ENCODE measurements at regions not wholly inside any gene's neighbourhood (a gene's known extent, or its start where the extent isn't known, plus 50 kb on each side); places are given as distances from the start of the nearest gene placed in this dataset.
"Not testable (repeated sequence)": the region's sequence is repeated elsewhere in the genome, so short reads cannot be mapped to it uniquely, and the experiment has no call there.

DNA sequence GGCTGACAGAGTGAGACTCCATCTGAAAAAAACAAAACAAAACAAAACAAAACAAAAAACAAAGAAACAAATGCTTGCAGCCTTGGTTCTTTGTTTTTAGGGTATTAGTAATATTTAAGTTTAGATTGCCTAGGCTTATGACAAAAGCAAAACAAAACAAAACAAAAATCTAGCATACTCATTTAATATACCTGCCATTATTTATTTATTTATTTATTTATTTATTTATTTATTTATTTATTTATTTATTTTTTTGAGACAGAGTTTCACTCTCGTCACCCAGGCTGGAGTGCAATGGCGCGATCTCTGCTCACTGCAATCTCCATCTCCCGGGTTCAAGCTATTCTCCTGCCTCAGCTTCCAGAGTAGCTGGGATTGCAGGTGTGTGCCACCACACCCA is 179.7 kb upstream of the COL3A1 start:
- H3K27ac ChIP-seq (ENCODE audit: low read depth, low read length); H3K36me3 ChIP-seq (ENCODE audit: insufficient read depth, low read length); H3K27me3 ChIP-seq (ENCODE audit: control insufficient read depth in 1 of 2, insufficient read depth in 2 of 2, low read length in 2 of 2); H3K4me3 ChIP-seq (ENCODE audit: low read depth in 1 of 2, low read length in 2 of 2); H3K9ac ChIP-seq (ENCODE audit: low read length); H3K9me3 ChIP-seq (ENCODE audit: low read length): not testable (repeated sequence)
- H3K4me1 ChIP-seq (ENCODE audit: insufficient read depth, low read length) = peaks cover 12% of the 10 kb centered on the region

DNA sequence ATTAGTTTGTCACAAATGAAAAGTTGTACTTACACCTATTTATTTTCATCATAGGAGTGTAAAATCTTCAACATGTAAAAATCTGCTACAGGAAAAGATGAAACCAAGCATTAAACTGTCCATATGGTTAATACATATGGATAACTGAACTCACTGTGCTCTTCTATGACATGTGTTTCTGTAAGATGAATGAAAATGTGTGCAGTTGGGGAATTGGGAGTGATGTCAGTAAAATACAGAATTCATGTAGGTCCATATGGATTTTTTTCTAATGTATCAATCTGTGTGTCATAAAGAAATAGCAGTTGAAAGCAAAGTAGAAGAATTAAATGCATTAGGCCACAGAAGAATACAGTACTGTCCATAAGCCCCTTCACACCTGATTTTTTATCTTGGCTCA is 178.4 kb upstream of the COL3A1 start:
- Histone ChIP-seq H3K4me3 (ENCODE audit: low read depth in 1 of 2, low read length in 2 of 2) (no peak overlapping the region), H3K9me3 (ENCODE audit: low read length) (no peaks in the 10 kb centered on the region), H3K9ac (ENCODE audit: low read length) (no peak overlapping the region), H3K27ac (ENCODE audit: low read depth, low read length) (no peak overlapping the region), H3K4me1 (ENCODE audit: insufficient read depth, low read length) (peaks cover 3% of the 10 kb centered on the region), H3K36me3 (ENCODE audit: insufficient read depth, low read length) (no peaks in the 10 kb centered on the region), H3K27me3 (ENCODE audit: control insufficient read depth in 1 of 2, insufficient read depth in 2 of 2, low read length in 2 of 2) (no peaks in the 10 kb centered on the region)

DNA sequence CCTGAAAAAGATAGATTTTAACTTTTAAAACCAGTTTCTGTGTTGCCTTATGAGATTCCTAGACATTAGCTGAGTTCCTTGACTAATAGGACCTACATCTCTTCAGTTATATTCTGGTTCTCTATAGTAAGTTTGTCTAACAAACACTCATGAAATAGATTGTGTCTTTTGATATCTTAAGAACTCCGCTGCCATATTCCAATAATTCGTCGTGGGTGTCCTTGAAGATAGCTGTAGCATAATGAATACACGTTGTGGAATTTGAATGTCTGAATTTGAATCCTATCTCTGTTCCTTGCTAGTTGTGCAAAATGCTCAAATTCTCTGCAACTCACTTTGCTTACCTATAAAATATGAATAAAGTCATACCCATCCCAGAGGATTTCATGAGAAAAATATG is 176.8 kb upstream of the COL3A1 start:
- Histone ChIP-seq H3K27ac (ENCODE audit: low read depth, low read length) (no peak overlapping the region), H3K4me3 (ENCODE audit: low read depth in 1 of 2, low read length in 2 of 2) (no peak overlapping the region), H3K4me1 (ENCODE audit: insufficient read depth, low read length) (peaks cover 3% of the 10 kb centered on the region), H3K27me3 (ENCODE audit: control insufficient read depth in 1 of 2, insufficient read depth in 2 of 2, low read length in 2 of 2) (no peaks in the 10 kb centered on the region), H3K36me3 (ENCODE audit: insufficient read depth, low read length) (no peaks in the 10 kb centered on the region), H3K9me3 (ENCODE audit: low read length) (no peaks in the 10 kb centered on the region), H3K9ac (ENCODE audit: low read length) (no peak overlapping the region)

DNA sequence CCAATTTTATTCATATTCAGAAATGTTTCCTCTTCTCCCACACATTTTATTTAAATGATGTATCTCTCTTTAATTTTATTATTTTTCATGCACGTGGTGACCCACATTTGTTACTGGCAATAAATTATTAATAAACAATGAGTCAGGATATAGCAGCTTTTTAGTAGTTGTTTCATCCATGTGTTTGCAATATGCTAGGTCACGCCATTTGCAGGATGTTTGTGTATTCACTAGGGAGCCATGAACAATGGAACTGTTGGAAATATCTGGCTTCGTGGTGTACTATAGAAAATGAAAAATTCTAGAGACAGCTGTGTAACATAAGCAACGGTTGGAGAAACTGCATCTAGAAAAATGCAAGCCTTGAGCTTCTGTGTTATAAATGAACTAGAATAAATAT is 176.0 kb upstream of the COL3A1 start:
- Histone ChIP-seq H3K4me3 (ENCODE audit: low read depth in 1 of 2, low read length in 2 of 2) (no peak overlapping the region), H3K27ac (ENCODE audit: low read depth, low read length) (no peak overlapping the region), H3K27me3 (ENCODE audit: control insufficient read depth in 1 of 2, insufficient read depth in 2 of 2, low read length in 2 of 2) (no peaks in the 10 kb centered on the region), H3K36me3 (ENCODE audit: insufficient read depth, low read length) (no peaks in the 10 kb centered on the region), H3K4me1 (ENCODE audit: insufficient read depth, low read length) (peaks cover 3% of the 10 kb centered on the region), H3K9ac (ENCODE audit: low read length) (no peak overlapping the region), H3K9me3 (ENCODE audit: low read length) (no peaks in the 10 kb centered on the region)

DNA sequence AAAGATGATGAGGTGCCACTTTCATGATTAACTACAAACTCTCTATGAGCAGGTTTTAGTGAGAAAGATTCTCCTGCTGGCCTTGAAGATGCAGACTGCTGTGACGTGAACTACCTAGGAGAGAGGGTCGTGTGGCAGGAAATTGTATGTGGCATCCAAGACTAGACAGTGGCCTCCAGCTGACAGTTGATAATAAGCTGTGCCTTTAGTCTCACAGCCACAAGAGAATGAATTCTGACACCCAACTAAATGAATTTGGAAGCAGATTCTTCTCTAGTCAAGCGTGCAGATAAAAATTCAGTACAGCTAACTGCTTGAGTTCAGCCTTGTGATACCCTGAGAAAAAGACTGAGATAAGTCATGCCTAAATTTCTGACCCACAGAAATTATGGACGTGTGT is 169.0 kb upstream of the COL3A1 start:
- Histone ChIP-seq H3K27me3 (ENCODE audit: control insufficient read depth in 1 of 2, insufficient read depth in 2 of 2, low read length in 2 of 2) (no peaks in the 10 kb centered on the region), H3K36me3 (ENCODE audit: insufficient read depth, low read length) (no peaks in the 10 kb centered on the region), H3K4me3 (ENCODE audit: low read depth in 1 of 2, low read length in 2 of 2) (no peak overlapping the region), H3K4me1 (ENCODE audit: insufficient read depth, low read length) (no peaks in the 10 kb centered on the region), H3K9ac (ENCODE audit: low read length) (no peak overlapping the region), H3K9me3 (ENCODE audit: low read length) (no peaks in the 10 kb centered on the region), H3K27ac (ENCODE audit: low read depth, low read length) (no peak overlapping the region)

DNA sequence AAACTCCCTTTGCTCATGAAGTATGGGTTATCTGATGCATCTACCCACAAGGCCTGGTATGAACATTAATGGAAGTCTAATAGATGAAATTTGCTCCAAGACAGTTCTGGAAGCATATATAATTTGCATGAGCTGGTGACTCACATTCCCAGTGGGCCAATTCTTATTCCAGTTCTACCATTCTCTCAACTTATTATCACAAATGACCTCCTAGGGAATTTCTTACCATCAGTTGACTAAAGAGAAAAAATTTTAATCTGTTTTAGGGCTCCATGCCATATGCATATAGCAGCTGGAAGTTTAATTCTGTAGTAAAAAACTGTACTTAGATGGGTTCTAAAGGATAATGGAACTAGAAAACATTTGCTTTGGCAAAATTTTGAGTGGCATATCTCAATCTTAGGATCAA is 165.2 kb upstream of the COL3A1 start:
- H3K27ac ChIP-seq (ENCODE audit: low read depth, low read length) = no peak overlapping the region
- H3K36me3 ChIP-seq (ENCODE audit: insufficient read depth, low read length) = no peaks in the 10 kb centered on the region
- H3K9ac ChIP-seq (ENCODE audit: low read length) = no peak overlapping the region
- no peak overlapping the region for H3K4me3 ChIP-seq (ENCODE audit: low read depth in 1 of 2, low read length in 2 of 2)
- H3K4me1 ChIP-seq (ENCODE audit: insufficient read depth, low read length) = peaks cover 2% of the 10 kb centered on the region
- no peaks in the 10 kb centered on the region for H3K27me3 ChIP-seq (ENCODE audit: control insufficient read depth in 1 of 2, insufficient read depth in 2 of 2, low read length in 2 of 2)
- no peaks in the 10 kb centered on the region for H3K9me3 ChIP-seq (ENCODE audit: low read length)

DNA sequence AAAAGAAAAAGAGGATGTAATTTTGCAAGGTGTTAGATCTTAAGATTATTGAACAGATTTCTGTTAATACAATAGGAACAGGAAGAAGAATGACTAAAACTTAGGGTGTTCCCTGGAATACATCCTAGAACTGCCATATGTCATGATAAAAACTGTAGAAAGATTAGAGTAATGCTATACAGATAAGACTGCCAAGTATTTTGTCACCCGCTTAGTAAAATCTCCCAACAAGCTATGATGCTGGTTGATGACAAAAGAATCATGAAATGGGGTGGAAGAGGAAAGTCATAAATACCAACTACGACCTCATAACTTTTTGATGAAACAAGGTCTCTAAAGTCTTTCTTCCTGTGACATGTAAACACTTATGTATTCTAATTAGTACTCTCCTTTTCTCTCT is 163.6 kb upstream of the COL3A1 start:
- Histone ChIP-seq H3K4me1 (ENCODE audit: insufficient read depth, low read length) (peaks cover 4% of the 10 kb centered on the region), H3K27me3 (ENCODE audit: control insufficient read depth in 1 of 2, insufficient read depth in 2 of 2, low read length in 2 of 2) (no peaks in the 10 kb centered on the region), H3K27ac (ENCODE audit: low read depth, low read length) (no peak overlapping the region), H3K36me3 (ENCODE audit: insufficient read depth, low read length) (no peaks in the 10 kb centered on the region), H3K4me3 (ENCODE audit: low read depth in 1 of 2, low read length in 2 of 2) (no peak overlapping the region), H3K9ac (ENCODE audit: low read length) (no peak overlapping the region), H3K9me3 (ENCODE audit: low read length) (no peaks in the 10 kb centered on the region)

DNA sequence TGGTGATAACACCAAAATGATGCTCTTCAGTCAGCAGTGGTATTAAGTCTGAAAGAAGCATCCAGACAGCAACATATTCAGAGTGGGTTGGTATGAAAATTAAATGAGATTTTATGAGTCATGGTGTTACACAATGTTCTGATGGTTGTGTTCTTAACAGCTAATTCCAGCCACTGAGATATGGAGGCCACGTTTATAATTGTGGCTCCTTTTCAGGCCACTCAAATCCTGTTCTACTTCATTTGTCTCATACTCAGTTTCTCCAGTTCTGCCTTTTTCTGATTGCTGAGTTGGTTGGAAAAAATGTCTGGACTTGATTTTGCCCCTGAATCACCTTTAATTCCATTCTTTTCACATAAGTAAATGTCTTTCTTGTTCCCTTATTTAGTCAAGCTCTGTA is 162.7 kb upstream of the COL3A1 start:
- Histone ChIP-seq H3K36me3 (ENCODE audit: insufficient read depth, low read length) (no peaks in the 10 kb centered on the region), H3K27ac (ENCODE audit: low read depth, low read length) (no peak overlapping the region), H3K9me3 (ENCODE audit: low read length) (no peaks in the 10 kb centered on the region), H3K4me1 (ENCODE audit: insufficient read depth, low read length) (peaks cover 4% of the 10 kb centered on the region), H3K4me3 (ENCODE audit: low read depth in 1 of 2, low read length in 2 of 2) (no peak overlapping the region), H3K9ac (ENCODE audit: low read length) (no peak overlapping the region), H3K27me3 (ENCODE audit: control insufficient read depth in 1 of 2, insufficient read depth in 2 of 2, low read length in 2 of 2) (no peaks in the 10 kb centered on the region)

DNA sequence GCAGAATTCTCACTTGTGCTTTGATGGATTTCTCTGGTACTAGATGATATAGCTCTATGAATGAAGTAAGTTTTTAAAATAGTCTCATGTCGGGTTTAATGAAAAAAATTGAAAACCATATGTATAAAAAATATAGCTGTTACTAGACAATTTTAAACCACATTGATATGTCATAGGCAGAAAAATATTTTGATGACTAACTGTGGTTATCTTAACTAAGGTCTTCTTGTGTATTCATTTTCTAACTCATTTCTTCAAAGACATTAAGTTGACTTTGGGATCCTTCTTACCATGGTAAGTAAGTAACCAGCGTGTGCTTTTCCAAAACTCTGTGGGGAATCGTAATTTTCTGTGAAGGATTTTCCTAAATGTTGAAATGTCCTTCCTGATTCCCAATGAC is 160.9 kb upstream of the COL3A1 start:
- no peak overlapping the region for H3K9ac ChIP-seq (ENCODE audit: low read length)
- no peaks in the 10 kb centered on the region for H3K9me3 ChIP-seq (ENCODE audit: low read length)
- H3K27ac ChIP-seq (ENCODE audit: low read depth, low read length) = no peak overlapping the region
- no peak overlapping the region for H3K4me3 ChIP-seq (ENCODE audit: low read depth in 1 of 2, low read length in 2 of 2)
- H3K36me3 ChIP-seq (ENCODE audit: insufficient read depth, low read length) = no peaks in the 10 kb centered on the region
- H3K4me1 ChIP-seq (ENCODE audit: insufficient read depth, low read length) = peaks cover 4% of the 10 kb centered on the region
- H3K27me3 ChIP-seq (ENCODE audit: control insufficient read depth in 1 of 2, insufficient read depth in 2 of 2, low read length in 2 of 2) = no peaks in the 10 kb centered on the region

DNA sequence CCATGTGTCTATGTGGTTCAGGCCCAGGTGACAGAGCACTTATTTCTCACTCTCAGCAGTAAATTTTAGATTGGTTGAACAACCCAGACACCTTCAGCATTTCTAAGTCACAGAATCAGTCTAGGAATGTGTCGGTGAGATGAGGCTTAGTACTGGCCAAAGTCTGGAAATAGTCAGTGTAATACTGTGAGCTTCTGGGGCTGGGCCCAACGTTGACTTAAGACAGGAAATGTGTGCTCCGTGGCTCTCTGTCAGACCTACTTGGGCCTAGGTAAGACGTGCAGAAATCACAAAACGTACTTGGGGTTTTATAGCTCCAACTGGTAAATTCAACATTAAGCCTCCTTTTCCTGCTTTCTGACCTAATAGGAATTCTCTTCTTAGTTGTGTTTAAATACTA is 160.3 kb upstream of the COL3A1 start:
- Histone ChIP-seq H3K36me3 (ENCODE audit: insufficient read depth, low read length) (no peaks in the 10 kb centered on the region), H3K27me3 (ENCODE audit: control insufficient read depth in 1 of 2, insufficient read depth in 2 of 2, low read length in 2 of 2) (no peaks in the 10 kb centered on the region), H3K27ac (ENCODE audit: low read depth, low read length) (no peak overlapping the region)

DNA sequence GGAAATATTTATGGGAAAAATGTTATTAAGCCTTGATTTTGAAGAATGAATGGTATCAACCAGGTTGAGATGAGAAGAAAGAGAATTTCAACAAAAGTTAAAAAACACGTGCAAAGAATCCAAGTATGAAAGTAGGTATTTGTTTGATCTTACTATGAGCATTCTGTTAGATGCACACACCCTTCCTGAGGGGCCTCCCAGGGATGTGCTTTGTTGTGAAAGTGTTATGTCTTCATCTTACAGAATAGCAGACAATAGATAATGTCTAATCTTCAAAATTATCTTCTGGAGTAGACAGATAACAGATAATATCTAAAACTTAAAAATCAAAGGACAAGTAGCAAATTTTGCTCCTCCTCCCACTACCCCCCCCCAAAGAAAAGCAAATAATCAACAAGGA is 155.2 kb upstream of the COL3A1 start:
- H3K9ac ChIP-seq (ENCODE audit: low read length) = no peak overlapping the region
- H3K4me1 ChIP-seq (ENCODE audit: insufficient read depth, low read length) = peaks cover 2% of the 10 kb centered on the region
- no peaks in the 10 kb centered on the region for H3K9me3 ChIP-seq (ENCODE audit: low read length)
- no peak overlapping the region for H3K4me3 ChIP-seq (ENCODE audit: low read depth in 1 of 2, low read length in 2 of 2)
- H3K27ac ChIP-seq (ENCODE audit: low read depth, low read length) = no peak overlapping the region
- no peaks in the 10 kb centered on the region for H3K27me3 ChIP-seq (ENCODE audit: control insufficient read depth in 1 of 2, insufficient read depth in 2 of 2, low read length in 2 of 2)
- H3K36me3 ChIP-seq (ENCODE audit: insufficient read depth, low read length) = no peaks in the 10 kb centered on the region

More for the DNA sequence above, 160.3 kb upstream of the COL3A1 start:
- Histone ChIP-seq H3K9ac (ENCODE audit: low read length) (no peak overlapping the region), H3K4me1 (ENCODE audit: insufficient read depth, low read length) (peaks cover 4% of the 10 kb centered on the region), H3K9me3 (ENCODE audit: low read length) (no peaks in the 10 kb centered on the region), H3K4me3 (ENCODE audit: low read depth in 1 of 2, low read length in 2 of 2) (no peak overlapping the region)

DNA sequence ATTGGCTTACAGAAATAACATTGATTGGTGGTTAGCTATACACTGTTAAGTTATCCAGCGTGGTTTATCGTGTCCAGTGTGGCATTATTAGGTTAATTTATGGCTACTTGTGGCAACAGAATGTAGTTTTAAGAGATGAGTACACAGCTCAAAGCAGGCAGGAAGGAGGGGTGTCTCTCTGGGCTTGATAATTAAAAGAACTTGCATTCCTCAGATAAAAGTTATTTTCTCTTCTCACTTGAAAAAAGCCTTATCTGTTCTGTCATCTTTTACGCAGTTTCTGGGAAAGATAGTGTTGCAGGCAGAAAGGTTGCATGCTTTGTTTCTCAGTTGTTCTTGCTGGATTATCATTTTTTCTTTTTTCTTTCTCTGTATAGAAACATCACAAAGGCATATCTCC is 154.4 kb upstream of the COL3A1 start:
- H3K4me3 ChIP-seq (ENCODE audit: low read depth in 1 of 2, low read length in 2 of 2) = no peak overlapping the region
- no peaks in the 10 kb centered on the region for H3K27me3 ChIP-seq (ENCODE audit: control insufficient read depth in 1 of 2, insufficient read depth in 2 of 2, low read length in 2 of 2)
- no peaks in the 10 kb centered on the region for H3K36me3 ChIP-seq (ENCODE audit: insufficient read depth, low read length)
- H3K9me3 ChIP-seq (ENCODE audit: low read length) = no peaks in the 10 kb centered on the region
- no peak overlapping the region for H3K27ac ChIP-seq (ENCODE audit: low read depth, low read length)
- no peaks in the 10 kb centered on the region for H3K4me1 ChIP-seq (ENCODE audit: insufficient read depth, low read length)
- H3K9ac ChIP-seq (ENCODE audit: low read length) = no peak overlapping the region
